ENCODE measurements at regions not wholly inside any gene's neighbourhood (a gene's known extent, or its start where the extent isn't known, plus 50 kb on each side); places are given as distances from the start of the nearest gene placed in this dataset.

DNA sequence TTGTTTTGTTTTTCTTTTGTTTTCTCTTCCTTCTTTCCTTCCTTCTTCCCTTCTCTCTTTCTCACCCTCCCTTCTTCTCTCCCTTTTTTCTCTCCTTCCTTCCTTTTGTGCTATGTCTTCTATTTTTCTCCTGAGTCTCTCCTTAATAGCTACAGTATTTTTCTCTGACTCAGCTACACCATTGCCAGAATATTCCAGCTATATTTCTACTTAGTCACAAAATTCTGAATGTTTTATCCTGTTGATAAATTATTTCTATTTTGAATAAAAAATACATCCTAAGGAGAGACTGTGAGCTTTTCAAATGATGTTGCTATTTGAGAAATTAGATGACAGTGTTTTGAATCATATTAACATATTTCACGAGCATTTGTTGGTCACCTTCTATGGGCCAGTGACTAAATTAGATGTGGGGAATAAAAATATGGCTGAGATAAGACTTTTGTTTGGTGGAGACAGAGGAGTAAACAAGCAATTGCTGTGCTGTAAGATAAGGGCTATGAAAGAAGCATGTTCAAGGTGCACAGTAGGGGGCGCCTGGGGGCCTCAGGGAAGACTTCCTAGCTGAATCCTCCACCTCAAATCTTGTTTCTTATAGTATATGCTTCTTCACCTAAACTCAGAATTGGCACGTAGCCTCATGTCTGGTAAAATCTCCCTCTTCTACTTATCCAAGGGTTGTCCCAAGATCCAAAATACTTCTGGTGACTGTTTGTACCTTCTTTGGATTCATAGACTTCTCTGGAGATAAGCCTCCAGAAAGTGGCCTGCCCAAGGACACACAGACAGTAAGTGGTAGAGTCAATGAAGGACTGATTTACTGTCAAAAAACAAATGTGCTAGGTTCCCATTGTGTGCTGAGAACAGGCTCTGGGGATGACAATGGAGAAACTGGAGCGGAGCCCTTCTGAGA lies 115.5 kb upstream of the CREB5 start:
- H4K8ac ChIP-seq (ENCODE audit: extremely low read depth, insufficient read depth, low read length): no peak overlapping the region
- H3K4ac ChIP-seq (replicated peaks; ENCODE audit: insufficient read length, low read depth, low read length): no peak overlapping the region
- no peak overlapping the region for H3K23ac ChIP-seq (ENCODE audit: insufficient read length)
- H3K9me3 ChIP-seq (ENCODE audit: insufficient read depth in 2 of 2, low read depth in 1 of 2, low read length in 1 of 2): no peaks in the 10 kb centered on the region
- TF ChIP-seq CBX8 (IDR thresholded peaks at IDR 0.05; ENCODE audit: borderline replicate concordance, low read depth, low read length) (no peak), KDM1A (IDR thresholded peaks at IDR 0.05; ENCODE audit: borderline replicate concordance, low read length) (no peak), RAD21 (IDR thresholded peaks at IDR 0.05 in 1 of 2, conservative IDR thresholded peaks at IDR 0.05 in 1 of 2; ENCODE audit: low read depth in 2 of 2, low read length in 2 of 2) (peak; percentile 40 to 63), EZH2 (IDR thresholded peaks at IDR 0.05; ENCODE audit: low read depth, low read length, severe bottlenecking) (no peak)
- TF ChIP-seq, protein P1, sequence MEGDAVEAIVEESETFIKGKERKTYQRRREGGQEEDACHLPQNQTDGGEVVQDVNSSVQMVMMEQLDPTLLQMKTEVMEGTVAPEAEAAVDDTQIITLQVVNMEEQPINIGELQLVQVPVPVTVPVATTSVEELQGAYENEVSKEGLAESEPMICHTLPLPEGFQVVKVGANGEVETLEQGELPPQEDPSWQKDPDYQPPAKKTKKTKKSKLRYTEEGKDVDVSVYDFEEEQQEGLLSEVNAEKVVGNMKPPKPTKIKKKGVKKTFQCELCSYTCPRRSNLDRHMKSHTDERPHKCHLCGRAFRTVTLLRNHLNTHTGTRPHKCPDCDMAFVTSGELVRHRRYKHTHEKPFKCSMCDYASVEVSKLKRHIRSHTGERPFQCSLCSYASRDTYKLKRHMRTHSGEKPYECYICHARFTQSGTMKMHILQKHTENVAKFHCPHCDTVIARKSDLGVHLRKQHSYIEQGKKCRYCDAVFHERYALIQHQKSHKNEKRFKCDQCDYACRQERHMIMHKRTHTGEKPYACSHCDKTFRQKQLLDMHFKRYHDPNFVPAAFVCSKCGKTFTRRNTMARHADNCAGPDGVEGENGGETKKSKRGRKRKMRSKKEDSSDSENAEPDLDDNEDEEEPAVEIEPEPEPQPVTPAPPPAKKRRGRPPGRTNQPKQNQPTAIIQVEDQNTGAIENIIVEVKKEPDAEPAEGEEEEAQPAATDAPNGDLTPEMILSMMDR (IDR thresholded peaks at IDR 0.05; ENCODE audit: control extremely low read depth in 1 of 3, insufficient read depth in 1 of 3, low read depth in 1 of 3, low read length in 3 of 3): peak; percentile 52 to 66 (median 59)
- H3K79me2 ChIP-seq (ENCODE audit: control insufficient read depth in 1 of 2, insufficient read depth in 2 of 2, low read length in 2 of 2): no peaks in the 10 kb centered on the region
- no peaks in the 10 kb centered on the region for H3K36me3 ChIP-seq (ENCODE audit: control insufficient read depth in 2 of 4, insufficient read depth in 4 of 4, low read length in 3 of 4)
- no peak overlapping the region for H2BK12ac ChIP-seq (ENCODE audit: low read depth, low read length)
- no peak overlapping the region for H2AK5ac ChIP-seq (ENCODE audit: low read depth, low read length)
- H3K79me1 ChIP-seq (ENCODE audit: low read depth, low read length): no peaks in the 10 kb centered on the region
- DNase-seq (ENCODE audit: low read depth in 1 of 2, low spot score in 2 of 2) (peak; percentile 43 to 80), FAIRE-seq (no peak)
- peak overlapping the region; percentile 74 for H4K5ac ChIP-seq (ENCODE audit: insufficient read length, low read depth, low read length)
- H3K27me3 ChIP-seq (replicated peaks in 1 of 4; ENCODE audit: control insufficient read depth in 3 of 4, extremely low read depth in 1 of 4, insufficient read depth in 3 of 4, low read length in 3 of 4): no peaks in the 10 kb centered on the region
- no peak overlapping the region for H2BK120ac ChIP-seq (replicated peaks; ENCODE audit: low read depth, low read length)
- H3K4me2 ChIP-seq (ENCODE audit: insufficient read depth in 1 of 2, low read depth in 2 of 2, low read length in 2 of 2): no peak overlapping the region
- no peak overlapping the region for H3K14ac ChIP-seq (ENCODE audit: insufficient read length)
- POLR2A ChIA-PET (ENCODE audit: partially characterized antibody): interaction anchor here (0.7 to 1.0 kb wide), 2 partner anchors 9 to 96 kb away, joined by 3 to 4 read pairs; no protein-coding TSS in a partner anchor
- no peak overlapping the region for H3K56ac ChIP-seq (replicated peaks; ENCODE audit: insufficient read length, low read depth, low read length)
- H3K9ac ChIP-seq (replicated peaks in 1 of 4; ENCODE audit: extremely low read depth in 1 of 4, low read depth in 3 of 4, low read length in 3 of 4): no peak overlapping the region
- H2BK15ac ChIP-seq (ENCODE audit: low read length): no peak overlapping the region
- WGBS, 2 experiments (ENCODE audit: extremely low coverage in 1 of 2, insufficient coverage in 1 of 2, insufficient read length in 1 of 2, insufficient replicate concordance in 2 of 2, low coverage in 1 of 2, low lambda C conversion rate in 2 of 2, missing lambda C conversion rate in 1 of 2): 58% methylated on average over 4 of the region's 4 CpGs; no CpG with 5 or more reads in 1 of the 2 experiments
- H3K4me3 ChIP-seq (ENCODE audit: extremely low read depth in 1 of 4, insufficient read depth in 2 of 4, low read depth in 3 of 4, low read length in 4 of 4): no peak overlapping the region
- no peak overlapping the region for H2AFZ ChIP-seq (ENCODE audit: low read length)
- H3K18ac ChIP-seq (ENCODE audit: extremely low read depth, low read length): no peak overlapping the region
- H3K4me1 ChIP-seq (replicated peaks in 1 of 4; ENCODE audit: control insufficient read depth in 3 of 4, insufficient read depth in 4 of 4, low read length in 3 of 4): peaks cover 0 to 18% (median 14%) of the 10 kb centered on the region in 4 experiments; a peak in 4 of 7 replicates
- H3K27ac ChIP-seq (ENCODE audit: low read depth, low read length): no peak overlapping the region
- H2BK5ac ChIP-seq (ENCODE audit: low read depth, low read length): no peak overlapping the region
- no peaks in the 10 kb centered on the region for H4K20me1 ChIP-seq (replicated peaks in 1 of 2; ENCODE audit: control insufficient read depth in 1 of 2, insufficient read depth in 2 of 2, low read length in 2 of 2)
- H2BK20ac ChIP-seq (ENCODE audit: low read length): 0 out of 2 replicates have a peak overlapping the region, but pooled peaks have one; percentile 66
- CTCF ChIA-PET (ENCODE audit: partially characterized antibody): interaction anchor here (0.6 to 4.0 kb wide), 26 partner anchors 8 to 798 kb away, joined by 3 to 24 read pairs (median 3); no protein-coding TSS in a partner anchor
- no peak overlapping the region for H4K91ac ChIP-seq (replicated peaks; ENCODE audit: insufficient read length, low read length)
- H3K23me2 ChIP-seq (ENCODE audit: low read depth, low read length): no peaks in the 10 kb centered on the region

All from H1 (cell line).